ENCODE measurements at regions not wholly inside any gene's neighbourhood (a gene's known extent, or its start where the extent isn't known, plus 50 kb on each side); places are given as distances from the start of the nearest gene placed in this dataset.

GRCh38 chr18:78892177-78892576, 87.4 kb upstream of the SALL3 start:
- TF ChIP-seq CTCF (conservative IDR thresholded peaks at IDR 0.05; ENCODE audit: low read depth, low read length) (no peak), EZH2 (IDR thresholded peaks at IDR 0.05; ENCODE audit: borderline replicate concordance, low read depth, low read length, poor library complexity, severe bottlenecking) (no peak)
